GM10248 (cell line): ENCODE measurements at regions not wholly inside any gene's neighbourhood (a gene's known extent, or its start where the extent isn't known, plus 50 kb on each side); places are given as distances from the start of the nearest gene placed in this dataset.

ENCODE experiments used
- CTCF ChIA-PET: fragments of 300-600 bp; sonication (Branson Sonifier 250); formaldehyde crosslinking; extraction: SDS; loops from one replicate; lab custom pipeline; 2021; ENCODE audit warnings: antibody characterized with exemption; lab: Yijun Ruan, JAX
- POLR2A ChIA-PET: fragments of 350-650 bp; sonication (Branson Sonifier 250); formaldehyde crosslinking; extraction: SDS; loops from one replicate; lab custom pipeline; 2020; ENCODE audit warnings: antibody characterized with exemption; lab: Yijun Ruan, JAX
- DNase-seq: peaks from one replicate; pipeline ENCODE4 v3.0.0; 2012; ENCODE audit errors: extremely low spot score
- TF ChIP-seq, protein P1 (sequence below): IDR thresholded peaks from 2 replicates; pipeline ENCODE4 v1.5.1; 2012; ENCODE audit warnings: mild to moderate bottlenecking, low read depth; ENCODE audit errors: extremely low read depth, missing control alignments, control extremely low read depth

DNA sequence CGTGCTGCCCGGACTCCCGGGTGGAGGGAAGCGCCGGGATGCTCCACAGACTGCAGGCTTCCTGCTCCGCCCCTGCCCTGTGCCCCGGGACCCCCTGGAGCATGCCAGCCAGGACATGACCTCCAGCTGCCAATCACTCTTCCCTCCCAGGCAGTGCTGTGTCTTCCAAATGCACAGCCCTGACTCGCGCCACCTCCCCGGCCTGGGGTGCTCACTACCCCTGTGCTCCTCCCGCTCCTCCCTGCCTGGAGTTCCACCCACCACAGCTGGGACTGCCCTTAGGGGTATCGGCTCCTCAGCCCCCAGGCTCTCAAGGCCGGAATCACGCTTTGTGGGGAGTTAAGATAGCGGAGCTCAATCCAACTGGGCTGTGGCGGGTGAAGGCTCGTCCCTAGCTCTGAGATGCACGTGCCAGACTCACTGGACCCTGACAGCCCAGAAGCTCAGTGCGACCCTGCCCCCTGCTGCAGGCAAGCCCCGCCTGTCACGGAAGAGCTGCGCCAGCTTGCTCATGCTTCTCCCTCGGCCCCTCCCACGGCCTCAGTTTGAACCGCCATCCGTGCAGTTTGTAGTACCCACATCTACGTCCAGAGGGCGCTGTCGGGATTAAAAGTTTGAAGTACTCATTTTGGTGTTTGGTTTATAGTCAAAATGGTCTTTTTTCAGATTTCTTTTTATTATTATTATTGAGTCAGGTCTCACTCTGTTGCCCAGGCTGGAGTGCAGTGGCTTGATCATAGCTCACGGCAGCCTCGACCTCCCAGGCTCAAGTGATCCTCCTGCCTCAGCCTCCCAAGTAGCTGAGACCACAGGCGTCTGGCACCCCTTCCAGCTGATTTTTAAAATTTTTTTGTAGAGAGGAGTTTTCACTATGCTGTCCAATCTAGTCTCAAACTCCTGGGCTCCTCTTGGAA, 142.5 kb upstream of the TCERG1L start:
- peak; percentile 56 for DNase-seq
- TF ChIP-seq, protein P1, sequence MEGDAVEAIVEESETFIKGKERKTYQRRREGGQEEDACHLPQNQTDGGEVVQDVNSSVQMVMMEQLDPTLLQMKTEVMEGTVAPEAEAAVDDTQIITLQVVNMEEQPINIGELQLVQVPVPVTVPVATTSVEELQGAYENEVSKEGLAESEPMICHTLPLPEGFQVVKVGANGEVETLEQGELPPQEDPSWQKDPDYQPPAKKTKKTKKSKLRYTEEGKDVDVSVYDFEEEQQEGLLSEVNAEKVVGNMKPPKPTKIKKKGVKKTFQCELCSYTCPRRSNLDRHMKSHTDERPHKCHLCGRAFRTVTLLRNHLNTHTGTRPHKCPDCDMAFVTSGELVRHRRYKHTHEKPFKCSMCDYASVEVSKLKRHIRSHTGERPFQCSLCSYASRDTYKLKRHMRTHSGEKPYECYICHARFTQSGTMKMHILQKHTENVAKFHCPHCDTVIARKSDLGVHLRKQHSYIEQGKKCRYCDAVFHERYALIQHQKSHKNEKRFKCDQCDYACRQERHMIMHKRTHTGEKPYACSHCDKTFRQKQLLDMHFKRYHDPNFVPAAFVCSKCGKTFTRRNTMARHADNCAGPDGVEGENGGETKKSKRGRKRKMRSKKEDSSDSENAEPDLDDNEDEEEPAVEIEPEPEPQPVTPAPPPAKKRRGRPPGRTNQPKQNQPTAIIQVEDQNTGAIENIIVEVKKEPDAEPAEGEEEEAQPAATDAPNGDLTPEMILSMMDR, result peak; percentile 57
- POLR2A ChIA-PET, result no interaction called here
- CTCF ChIA-PET, result interaction anchor here (0.6 to 2.6 kb wide), 12 partner anchors 9 to 1265 kb away, joined by 3 to 17 read pairs (median 4); no protein-coding TSS in a partner anchor

DNA sequence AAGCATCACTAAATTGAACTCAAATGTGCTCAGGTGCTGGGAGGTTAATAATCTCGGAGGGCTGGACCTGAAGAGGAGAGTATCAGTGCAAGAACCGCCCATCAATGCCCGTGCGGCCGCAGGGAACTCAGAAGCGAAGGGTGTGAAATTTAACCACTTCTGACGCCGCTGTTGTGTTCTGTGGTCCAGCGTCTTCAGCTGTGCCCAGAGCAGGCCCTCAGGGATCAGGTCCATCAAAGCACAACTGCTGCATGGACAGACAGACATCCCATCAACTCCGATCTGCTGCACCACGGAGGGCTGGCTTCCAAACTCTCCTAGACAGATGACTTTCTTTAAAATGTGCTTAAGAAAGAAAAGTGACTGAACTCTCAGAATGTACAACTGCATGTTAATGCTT, 144.9 kb upstream of the TCERG1L start:
- POLR2A ChIA-PET, result no interaction called here
- DNase-seq, result no peak
- CTCF ChIA-PET, result interaction anchor here (1.4 kb wide), 1 partner anchor 10 kb away, joined by 5 read pairs; no protein-coding TSS in a partner anchor

DNA sequence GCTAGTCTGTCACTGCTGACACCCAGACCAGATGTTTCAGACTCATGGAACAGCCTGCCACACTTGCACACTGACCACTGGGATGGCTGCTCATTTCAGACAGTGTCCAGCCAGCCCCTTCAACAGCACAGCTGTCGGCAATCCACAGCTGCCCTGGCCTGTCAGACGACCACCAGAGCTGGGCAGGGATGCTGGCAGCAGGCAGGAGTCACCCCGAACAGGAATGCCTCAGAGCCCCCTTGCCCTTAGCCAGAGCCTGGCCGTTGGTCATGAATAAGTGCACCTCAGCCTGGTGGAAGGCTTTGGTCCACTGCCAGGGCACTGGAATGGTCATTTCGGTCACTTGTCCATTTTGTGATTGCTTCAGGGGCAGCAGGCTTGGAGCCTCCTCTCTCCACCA, 149.6 kb upstream of the TCERG1L start:
- TF ChIP-seq, protein P1, result no peak
- ChIA-PET POLR2A (no interaction called here), CTCF (interaction anchor here (0.8 kb wide), 1 partner anchor 19 kb away, joined by 3 read pairs; no protein-coding TSS in a partner anchor)
- DNase-seq, result no peak

More for the DNA sequence above, 144.9 kb upstream of the TCERG1L start:
- TF ChIP-seq, protein P1, result no peak

DNA sequence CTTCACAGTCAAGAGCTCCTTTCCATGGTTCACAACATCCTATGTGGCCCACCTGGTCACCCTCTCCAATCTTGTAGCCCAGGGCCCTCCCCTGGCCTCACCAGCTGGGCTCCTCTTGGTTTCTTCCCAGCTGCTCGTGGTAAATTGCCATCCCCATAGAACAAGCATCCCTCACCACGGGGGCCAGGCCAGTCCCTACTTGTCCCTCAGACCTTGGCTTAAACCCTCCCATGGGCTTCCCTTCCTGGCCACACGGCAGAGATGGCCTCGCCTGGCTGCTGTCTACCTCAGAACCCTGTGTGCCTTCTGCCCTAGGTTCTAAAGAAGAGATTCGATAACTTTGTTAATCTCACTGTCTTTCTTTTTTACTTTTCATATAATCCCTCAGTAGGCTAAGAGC, 153.3 kb upstream of the TCERG1L start:
- POLR2A ChIA-PET, result no interaction called here
- CTCF ChIA-PET, result interaction anchor here (1.5 to 2.5 kb wide), 2 partner anchors 11 to 43 kb away, joined by 3 to 8 read pairs; no protein-coding TSS in a partner anchor
- TF ChIP-seq, protein P1, result no peak
- no peak for DNase-seq

DNA sequence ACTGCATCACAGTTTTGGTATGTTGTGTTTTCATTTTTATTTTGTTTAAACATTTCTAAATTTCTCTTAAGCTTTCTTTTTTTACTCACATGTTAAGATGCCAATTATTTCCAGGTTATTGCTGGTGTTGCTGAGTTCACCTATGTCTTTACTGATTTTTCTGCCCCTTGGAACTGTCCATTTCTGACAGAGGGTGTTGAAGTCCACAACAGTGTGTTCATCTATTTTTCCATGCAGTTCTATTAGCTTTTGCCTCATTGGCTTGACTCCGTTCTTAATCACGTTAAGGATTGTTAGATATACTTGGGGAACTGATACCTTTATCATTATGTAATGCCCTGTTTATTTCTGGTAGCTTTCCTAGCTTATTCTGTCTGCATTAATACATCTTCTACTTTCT, 158.0 kb upstream of the TCERG1L start:
- POLR2A ChIA-PET, result no interaction called here
- TF ChIP-seq, protein P1, result no peak
- CTCF ChIA-PET, result no interaction called here
- no peak for DNase-seq

DNA sequence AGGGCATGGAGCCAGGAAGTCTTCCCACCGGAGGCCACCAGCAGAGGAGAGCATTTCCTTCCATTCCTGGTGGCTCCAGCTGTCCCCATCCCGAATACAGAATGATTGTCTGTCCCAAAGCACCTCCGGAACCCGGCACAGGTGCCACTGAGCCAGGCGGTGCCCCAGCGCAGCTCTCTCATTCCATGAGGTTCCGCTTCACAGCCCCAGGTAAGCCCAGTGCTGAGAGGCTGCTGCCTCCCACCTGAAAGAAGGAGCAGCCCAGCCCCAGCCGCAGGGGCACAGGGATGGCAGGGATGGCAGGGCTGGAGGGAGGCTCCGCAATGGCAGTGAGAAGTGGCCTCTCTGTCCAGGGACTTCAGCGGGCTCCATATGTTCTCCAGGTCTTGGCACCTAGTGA, 162.1 kb upstream of the TCERG1L start:
- TF ChIP-seq, protein P1, result no peak
- DNase-seq, result no peak
- CTCF ChIA-PET, result no interaction called here
- POLR2A ChIA-PET, result no interaction called here
